ENCODE measurements at regions not wholly inside any gene's neighbourhood (a gene's known extent, or its start where the extent isn't known, plus 50 kb on each side); places are given as distances from the start of the nearest gene placed in this dataset.

DNA sequence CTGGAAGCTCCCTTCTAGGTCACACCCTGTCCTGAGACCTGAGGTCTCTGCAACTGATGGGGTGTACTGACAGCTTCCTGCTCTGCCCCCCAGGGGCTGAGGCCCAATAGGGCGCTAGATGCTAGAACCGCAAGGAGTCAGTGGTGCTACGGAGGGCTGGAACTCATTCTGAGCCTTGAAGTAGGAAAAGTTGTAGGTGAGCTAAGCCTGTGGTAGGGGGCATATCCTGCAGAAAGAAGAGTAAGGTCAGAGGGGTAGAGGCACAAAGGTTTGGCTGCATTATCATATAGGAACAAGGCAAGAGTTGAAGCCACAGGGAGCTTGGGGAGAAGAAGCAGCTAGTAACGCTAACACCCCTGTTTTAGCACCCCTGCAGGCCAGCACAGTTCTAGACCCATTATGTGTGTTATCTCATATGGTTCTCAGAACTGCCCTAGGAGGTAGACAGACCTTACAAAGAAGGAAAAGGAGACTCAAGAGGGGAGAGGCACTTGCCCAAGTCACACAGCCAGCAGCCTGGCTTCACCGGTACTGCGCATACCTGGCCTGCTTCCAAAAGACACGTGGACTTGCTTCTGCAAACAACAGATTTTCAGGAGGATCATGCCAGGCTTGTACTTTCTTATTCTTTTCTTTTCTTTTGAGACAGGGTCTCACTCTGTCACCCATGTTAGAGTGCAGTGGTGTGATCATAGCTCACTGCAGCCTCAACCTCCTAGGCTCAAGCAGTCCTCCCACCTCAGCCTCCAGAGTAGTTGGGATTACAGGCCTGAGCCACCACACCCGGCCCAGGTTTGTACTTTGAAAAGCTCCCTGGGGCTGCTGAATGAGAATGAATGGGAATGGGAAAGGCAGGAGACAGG lies 156.1 kb downstream of the MRPL14 start:
- Histone ChIP-seq H3K27me3 (ENCODE audit: insufficient read depth, low read length) (no peaks in the 10 kb centered on the region), H3K79me2 (ENCODE audit: control insufficient read depth, insufficient read depth, low read length, unreplicated experiment) (no peaks in the 10 kb centered on the region), H3K4me3 (ENCODE audit: low read depth, low read length) (no peak overlapping the region), H2AFZ (ENCODE audit: low read length, unreplicated experiment) (no peak overlapping the region), H3K36me3 (ENCODE audit: insufficient read depth, low read length) (no peaks in the 10 kb centered on the region), H3K27ac (ENCODE audit: low read depth, low read length) (no peak overlapping the region), H3K4me1 (ENCODE audit: control insufficient read depth, insufficient read depth, low read length, unreplicated experiment) (peaks cover 24% of the 10 kb centered on the region)

DNA sequence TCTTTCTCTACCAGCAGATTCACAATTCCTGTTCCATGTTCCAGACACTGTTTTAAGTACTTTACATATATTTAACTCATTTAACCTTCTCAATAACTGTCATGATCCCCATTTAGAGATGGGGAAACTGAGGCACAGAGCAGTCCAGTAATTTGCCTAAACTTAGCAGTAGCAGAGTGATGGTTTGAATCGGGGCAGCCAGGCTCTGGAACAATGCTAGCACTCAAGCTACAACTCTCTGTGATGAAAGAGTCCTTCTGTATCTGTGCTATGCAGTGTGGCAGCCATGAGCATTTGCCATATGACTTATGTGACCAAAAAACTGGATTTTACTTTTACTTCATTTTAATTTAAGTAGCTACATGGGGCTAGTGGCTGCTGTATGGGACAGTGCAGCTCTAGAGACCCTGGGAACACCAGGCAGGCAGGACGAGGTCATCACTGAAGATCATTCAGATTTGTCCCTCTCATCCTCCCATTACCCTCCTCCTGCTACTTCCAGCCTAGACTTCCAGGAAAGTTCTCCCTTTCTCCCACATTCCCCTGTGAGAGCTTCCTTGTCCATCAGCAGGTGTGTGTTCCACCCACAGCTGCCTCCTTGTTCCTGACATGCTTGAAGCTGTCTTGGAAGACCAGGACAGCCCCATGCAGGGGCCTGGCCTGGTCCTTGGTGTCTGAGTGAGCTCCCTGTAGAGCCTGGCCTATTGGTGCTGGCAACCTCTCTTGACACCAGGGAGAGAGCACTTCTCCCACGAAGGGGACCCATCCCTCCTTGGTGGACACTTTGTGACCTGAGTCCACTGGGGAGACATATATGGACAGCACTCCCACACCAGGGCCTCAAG lies 157.0 kb downstream of the MRPL14 start:
- Histone ChIP-seq H3K27me3 (ENCODE audit: insufficient read depth, low read length) (no peaks in the 10 kb centered on the region), H3K4me3 (ENCODE audit: low read depth, low read length) (no peak overlapping the region), H2AFZ (ENCODE audit: low read length, unreplicated experiment) (no peak overlapping the region), H3K79me2 (ENCODE audit: control insufficient read depth, insufficient read depth, low read length, unreplicated experiment) (no peaks in the 10 kb centered on the region), H3K4me1 (ENCODE audit: control insufficient read depth, insufficient read depth, low read length, unreplicated experiment) (peaks cover 24% of the 10 kb centered on the region), H3K36me3 (ENCODE audit: insufficient read depth, low read length) (no peaks in the 10 kb centered on the region), H3K27ac (ENCODE audit: low read depth, low read length) (no peak overlapping the region)

DNA sequence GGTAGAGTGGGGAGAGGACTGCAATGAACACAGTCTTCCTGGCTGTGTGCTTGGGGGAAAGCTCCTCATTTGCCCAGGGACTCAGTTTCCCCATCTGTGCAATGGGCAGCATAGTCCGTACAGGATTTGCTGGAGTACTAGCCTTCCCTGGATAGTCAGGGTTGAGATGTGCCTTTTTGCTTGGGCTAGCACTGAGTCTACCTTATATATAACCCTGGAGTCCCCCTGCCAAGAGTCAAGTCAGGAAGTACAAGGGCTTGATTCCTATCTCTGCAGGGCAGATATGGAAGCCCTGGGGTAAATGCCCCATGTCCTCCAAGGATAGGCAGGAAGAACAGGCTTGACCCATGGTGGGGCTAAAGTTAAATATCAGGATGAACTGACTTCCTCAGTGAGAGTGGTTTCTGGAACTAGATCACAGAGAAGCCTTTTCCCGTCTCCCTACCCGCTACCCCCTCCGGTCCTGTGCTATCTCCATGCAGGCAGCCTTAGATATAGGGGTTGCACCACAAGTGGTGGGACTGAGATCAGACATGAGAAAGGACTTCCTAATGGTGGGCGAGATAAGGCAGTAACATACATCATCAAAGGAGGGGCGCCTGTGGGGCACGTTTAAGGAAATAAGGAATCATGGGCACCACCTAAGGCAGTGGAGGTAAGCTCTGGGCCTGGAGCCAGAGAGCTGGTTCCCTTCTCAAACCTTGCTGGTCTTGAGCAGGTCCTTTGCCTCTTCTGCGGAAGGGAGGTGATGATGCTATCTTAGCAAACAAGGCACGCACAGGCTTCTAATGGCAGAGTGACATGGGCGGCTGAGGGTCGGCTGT lies 157.9 kb downstream of the MRPL14 start:
- Histone ChIP-seq H2AFZ (ENCODE audit: low read length, unreplicated experiment) (no peak overlapping the region), H3K27ac (ENCODE audit: low read depth, low read length) (no peak overlapping the region), H3K4me3 (ENCODE audit: low read depth, low read length) (no peak overlapping the region), H3K79me2 (ENCODE audit: control insufficient read depth, insufficient read depth, low read length, unreplicated experiment) (no peaks in the 10 kb centered on the region), H3K4me1 (ENCODE audit: control insufficient read depth, insufficient read depth, low read length, unreplicated experiment) (peaks cover 16% of the 10 kb centered on the region), H3K27me3 (ENCODE audit: insufficient read depth, low read length) (no peaks in the 10 kb centered on the region), H3K36me3 (ENCODE audit: insufficient read depth, low read length) (no peaks in the 10 kb centered on the region)

DNA sequence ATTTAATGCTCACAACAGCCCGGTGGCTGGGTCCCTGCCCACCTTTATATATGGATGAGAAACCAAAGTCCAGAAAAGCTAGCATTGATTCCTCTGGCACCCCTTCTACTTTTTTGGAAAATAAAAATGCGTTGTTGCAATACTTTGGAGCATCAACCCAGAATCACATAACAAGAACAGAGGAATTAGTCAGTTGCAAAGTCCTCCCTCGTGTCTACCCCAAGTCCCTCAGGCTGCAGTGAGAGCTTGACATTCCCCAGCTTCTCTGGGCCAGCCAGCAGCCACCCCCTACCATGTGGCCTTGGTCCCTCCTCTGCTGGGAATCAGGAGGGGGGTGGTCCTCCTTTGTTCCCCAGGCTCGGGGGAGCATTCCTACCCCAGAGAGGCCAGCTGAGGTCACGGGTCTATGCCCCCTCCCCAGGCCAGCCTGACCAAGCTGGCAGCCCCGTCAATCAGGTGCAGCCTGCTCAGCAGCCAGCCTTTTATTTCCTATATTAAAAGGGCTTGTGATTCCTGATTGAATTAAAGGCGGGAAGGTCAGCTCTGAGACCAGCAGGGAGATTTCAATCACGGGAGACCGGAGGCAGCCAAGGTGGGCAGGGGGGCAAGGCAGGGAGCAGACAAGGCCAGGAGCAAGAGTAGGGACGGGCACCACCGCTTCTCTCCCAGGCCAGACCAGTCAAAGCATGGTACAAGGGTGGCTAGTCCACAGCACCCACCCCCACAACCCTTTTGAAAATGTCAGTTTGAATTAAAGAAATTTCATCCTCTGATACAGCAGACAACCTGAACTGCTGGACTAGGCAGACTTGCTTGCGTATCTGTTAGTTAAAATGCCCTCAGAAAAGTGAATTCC lies 158.9 kb downstream of the MRPL14 start:
- Histone ChIP-seq H3K36me3 (ENCODE audit: insufficient read depth, low read length) (no peaks in the 10 kb centered on the region), H3K27ac (ENCODE audit: low read depth, low read length) (no peak overlapping the region), H3K27me3 (ENCODE audit: insufficient read depth, low read length) (no peaks in the 10 kb centered on the region), H3K4me1 (ENCODE audit: control insufficient read depth, insufficient read depth, low read length, unreplicated experiment) (peaks cover 12% of the 10 kb centered on the region), H2AFZ (ENCODE audit: low read length, unreplicated experiment) (no peak overlapping the region), H3K79me2 (ENCODE audit: control insufficient read depth, insufficient read depth, low read length, unreplicated experiment) (no peaks in the 10 kb centered on the region), H3K4me3 (ENCODE audit: low read depth, low read length) (no peak overlapping the region)

DNA sequence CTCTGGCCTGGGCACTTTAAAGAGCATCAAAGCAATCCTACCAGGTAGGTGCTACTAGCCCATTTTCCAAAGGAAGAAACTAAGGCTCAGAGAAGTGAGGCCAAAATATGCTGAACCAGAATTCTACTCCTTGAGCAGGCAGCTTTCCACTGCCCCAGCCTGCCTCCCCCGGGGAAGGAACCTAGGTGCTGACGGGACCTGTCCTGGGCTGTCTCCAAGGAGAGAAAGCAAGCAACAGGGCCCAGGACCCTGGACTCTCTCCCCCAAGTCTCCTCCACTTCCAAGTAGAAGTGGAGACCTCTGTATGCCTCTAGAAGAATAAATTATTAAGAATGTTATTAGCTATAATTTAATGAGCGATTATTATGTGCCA lies 159.5 kb downstream of the MRPL14 start:
- no peaks in the 10 kb centered on the region for H3K27me3 ChIP-seq (ENCODE audit: insufficient read depth, low read length)
- H2AFZ ChIP-seq (ENCODE audit: low read length, unreplicated experiment) = no peak overlapping the region
- H3K36me3 ChIP-seq (ENCODE audit: insufficient read depth, low read length) = no peaks in the 10 kb centered on the region
- H3K79me2 ChIP-seq (ENCODE audit: control insufficient read depth, insufficient read depth, low read length, unreplicated experiment) = no peaks in the 10 kb centered on the region
- no peak overlapping the region for H3K27ac ChIP-seq (ENCODE audit: low read depth, low read length)
- H3K4me1 ChIP-seq (ENCODE audit: control insufficient read depth, insufficient read depth, low read length, unreplicated experiment) = peaks cover 6% of the 10 kb centered on the region
- no peak overlapping the region for H3K4me3 ChIP-seq (ENCODE audit: low read depth, low read length)

DNA sequence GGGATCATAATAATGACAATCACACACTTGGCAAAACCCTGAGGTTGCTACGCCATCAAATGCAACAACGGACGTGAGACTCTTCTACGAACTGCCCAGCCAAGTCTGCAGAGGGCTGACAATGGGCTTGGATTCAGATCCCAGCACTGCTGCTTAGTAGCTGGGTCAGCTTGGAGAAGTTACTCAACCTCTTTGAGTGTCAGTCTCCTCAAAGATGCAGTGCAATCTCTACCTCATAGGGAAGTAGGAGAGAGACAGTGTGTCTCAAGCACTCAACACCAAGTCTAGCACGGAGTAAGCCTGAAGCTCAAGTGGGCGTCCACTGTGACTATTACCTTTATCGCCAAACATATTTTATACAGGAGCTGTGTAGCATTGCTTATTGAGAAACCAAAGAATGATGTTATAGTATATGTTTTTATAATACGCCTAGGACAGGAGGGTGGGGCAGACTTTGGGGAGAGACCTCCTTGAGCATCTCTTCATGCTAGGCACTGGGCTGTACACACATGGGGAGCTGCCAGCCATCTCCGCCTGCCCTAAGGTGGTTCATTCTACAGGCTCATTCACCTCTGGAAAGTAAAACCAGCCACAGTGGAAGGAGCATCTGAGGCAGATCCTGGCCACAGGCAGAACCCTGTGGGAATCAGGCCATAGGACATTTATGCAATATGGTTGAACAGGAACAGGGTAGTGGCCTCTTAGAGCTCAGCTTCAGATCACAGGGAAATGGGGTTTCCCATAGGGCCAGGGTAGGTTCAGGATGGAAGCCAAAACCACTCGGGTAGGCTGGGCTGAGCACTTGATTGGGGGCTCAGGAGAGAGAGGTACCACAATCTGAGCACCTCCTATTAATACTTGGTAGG lies 160.2 kb downstream of the MRPL14 start:
- H3K36me3 ChIP-seq (ENCODE audit: insufficient read depth, low read length) = no peaks in the 10 kb centered on the region
- H3K27me3 ChIP-seq (ENCODE audit: insufficient read depth, low read length) = no peaks in the 10 kb centered on the region
- no peak overlapping the region for H3K4me3 ChIP-seq (ENCODE audit: low read depth, low read length)
- no peak overlapping the region for H2AFZ ChIP-seq (ENCODE audit: low read length, unreplicated experiment)
- H3K79me2 ChIP-seq (ENCODE audit: control insufficient read depth, insufficient read depth, low read length, unreplicated experiment) = no peaks in the 10 kb centered on the region
- H3K4me1 ChIP-seq (ENCODE audit: control insufficient read depth, insufficient read depth, low read length, unreplicated experiment) = no peaks in the 10 kb centered on the region
- no peak overlapping the region for H3K27ac ChIP-seq (ENCODE audit: low read depth, low read length)

DNA sequence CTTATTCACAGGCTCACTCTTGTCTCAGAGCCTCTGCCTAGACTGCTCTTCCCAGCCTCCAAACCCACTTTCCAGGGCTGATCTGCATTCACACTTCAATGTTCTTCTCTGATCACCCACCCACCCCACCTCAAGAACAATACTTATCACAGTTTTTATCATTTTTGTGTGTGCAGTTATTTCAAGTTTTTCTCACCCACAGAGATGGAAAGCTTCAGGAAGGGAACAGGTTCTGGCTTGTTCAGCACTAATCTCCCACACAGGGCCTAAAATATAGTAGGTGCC lies 160.9 kb downstream of the MRPL14 start:
- H3K27ac ChIP-seq (ENCODE audit: low read depth, low read length) = no peak overlapping the region
- H2AFZ ChIP-seq (ENCODE audit: low read length, unreplicated experiment) = no peak overlapping the region
- H3K79me2 ChIP-seq (ENCODE audit: control insufficient read depth, insufficient read depth, low read length, unreplicated experiment) = no peaks in the 10 kb centered on the region
- H3K36me3 ChIP-seq (ENCODE audit: insufficient read depth, low read length) = no peaks in the 10 kb centered on the region
- no peaks in the 10 kb centered on the region for H3K4me1 ChIP-seq (ENCODE audit: control insufficient read depth, insufficient read depth, low read length, unreplicated experiment)
- no peaks in the 10 kb centered on the region for H3K27me3 ChIP-seq (ENCODE audit: insufficient read depth, low read length)
- no peak overlapping the region for H3K4me3 ChIP-seq (ENCODE audit: low read depth, low read length)

DNA sequence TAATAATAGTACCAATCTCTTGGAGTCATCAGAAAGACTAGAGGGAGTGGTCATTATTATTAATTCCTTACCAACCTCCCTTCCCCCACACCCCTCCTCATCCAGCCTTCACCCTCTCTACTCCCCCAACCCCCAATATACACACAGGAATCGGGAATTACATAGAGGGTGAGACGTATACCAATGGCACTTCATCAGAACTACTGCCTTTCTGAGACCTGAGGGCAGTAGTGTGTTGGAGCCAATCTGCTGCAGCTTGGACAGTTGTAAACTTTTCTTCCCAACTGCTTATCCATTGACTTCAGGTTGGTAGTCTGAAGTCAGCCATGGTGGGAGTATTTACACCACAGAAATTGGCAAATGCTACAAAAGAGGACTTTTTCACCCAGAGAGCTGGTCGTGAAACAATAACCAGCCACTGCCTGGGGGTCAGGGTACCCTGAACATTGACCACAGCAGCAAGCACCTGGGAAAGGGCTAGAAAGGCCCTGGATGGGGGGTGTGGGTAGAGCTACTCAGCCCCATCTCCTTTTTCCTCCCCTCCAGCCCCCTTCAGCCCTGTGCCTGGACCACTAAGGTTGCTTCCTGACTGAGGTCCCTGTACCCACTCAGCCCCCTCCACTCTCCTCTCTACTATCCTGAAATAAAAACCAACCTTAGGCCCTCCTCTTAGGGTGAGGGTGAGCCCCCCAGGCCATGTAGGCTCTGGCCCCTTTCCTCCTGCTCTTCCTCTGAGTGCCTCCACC lies 161.5 kb downstream of the MRPL14 start:
- Histone ChIP-seq H3K79me2 (ENCODE audit: control insufficient read depth, insufficient read depth, low read length, unreplicated experiment) (no peaks in the 10 kb centered on the region), H2AFZ (ENCODE audit: low read length, unreplicated experiment) (no peak overlapping the region), H3K27ac (ENCODE audit: low read depth, low read length) (no peak overlapping the region), H3K36me3 (ENCODE audit: insufficient read depth, low read length) (no peaks in the 10 kb centered on the region), H3K4me1 (ENCODE audit: control insufficient read depth, insufficient read depth, low read length, unreplicated experiment) (no peaks in the 10 kb centered on the region), H3K27me3 (ENCODE audit: insufficient read depth, low read length) (no peaks in the 10 kb centered on the region), H3K4me3 (ENCODE audit: low read depth, low read length) (no peak overlapping the region)
